PC-9 (cell line): ENCODE measurements at regions not wholly inside any gene's neighbourhood (a gene's known extent, or its start where the extent isn't known, plus 50 kb on each side); places are given as distances from the start of the nearest gene placed in this dataset.

Experiments used
- EZH2 ChIP-seq: fragments of 200-600 bp; sonication (generic); IDR thresholded peaks from 2 replicates; pipeline ENCODE4 v1.8.0; 2017; ENCODE audit warnings: antibody characterized with exemption, low read depth
- TF ChIP-seq, protein P1 (sequence below): fragments of 200-600 bp; sonication (generic); conservative IDR thresholded peaks from 2 replicates; pipeline ENCODE4 v1.6.1; 2017; ENCODE audit warnings: mixed run types, antibody characterized with exemption, mild to moderate bottlenecking, moderate library complexity

DNA sequence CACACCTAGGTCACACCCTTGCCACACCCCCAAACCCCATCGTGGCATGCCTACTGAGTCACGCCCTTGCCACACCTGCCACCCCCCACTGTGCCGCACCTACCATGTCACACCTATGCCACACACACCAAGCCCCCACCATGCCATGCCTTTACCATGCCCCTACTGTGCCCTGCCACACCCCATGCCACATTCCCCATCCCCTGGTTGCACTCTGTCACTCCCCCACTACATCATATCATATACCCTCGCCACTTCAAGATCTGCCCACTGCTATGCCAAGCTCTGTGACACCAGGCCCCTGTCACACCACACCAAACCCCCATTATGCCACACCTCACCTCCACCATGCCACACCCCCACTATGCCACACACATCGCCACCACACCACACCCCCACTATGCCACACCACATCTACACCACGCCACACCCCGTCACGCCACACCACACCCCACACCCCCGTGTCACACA lies 101.2 kb downstream of the OLFM1 start:
- no peak for TF ChIP-seq EZH2
- TF ChIP-seq, protein P1, sequence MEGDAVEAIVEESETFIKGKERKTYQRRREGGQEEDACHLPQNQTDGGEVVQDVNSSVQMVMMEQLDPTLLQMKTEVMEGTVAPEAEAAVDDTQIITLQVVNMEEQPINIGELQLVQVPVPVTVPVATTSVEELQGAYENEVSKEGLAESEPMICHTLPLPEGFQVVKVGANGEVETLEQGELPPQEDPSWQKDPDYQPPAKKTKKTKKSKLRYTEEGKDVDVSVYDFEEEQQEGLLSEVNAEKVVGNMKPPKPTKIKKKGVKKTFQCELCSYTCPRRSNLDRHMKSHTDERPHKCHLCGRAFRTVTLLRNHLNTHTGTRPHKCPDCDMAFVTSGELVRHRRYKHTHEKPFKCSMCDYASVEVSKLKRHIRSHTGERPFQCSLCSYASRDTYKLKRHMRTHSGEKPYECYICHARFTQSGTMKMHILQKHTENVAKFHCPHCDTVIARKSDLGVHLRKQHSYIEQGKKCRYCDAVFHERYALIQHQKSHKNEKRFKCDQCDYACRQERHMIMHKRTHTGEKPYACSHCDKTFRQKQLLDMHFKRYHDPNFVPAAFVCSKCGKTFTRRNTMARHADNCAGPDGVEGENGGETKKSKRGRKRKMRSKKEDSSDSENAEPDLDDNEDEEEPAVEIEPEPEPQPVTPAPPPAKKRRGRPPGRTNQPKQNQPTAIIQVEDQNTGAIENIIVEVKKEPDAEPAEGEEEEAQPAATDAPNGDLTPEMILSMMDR: no peak
